ENCODE measurements at regions not wholly inside any gene's neighbourhood (a gene's known extent, or its start where the extent isn't known, plus 50 kb on each side); places are given as distances from the start of the nearest gene placed in this dataset.

- 93 to 95% methylated on average over 3 of the region's 3 CpGs for WGBS, 2 donors
- no peak overlapping the region for H3K27ac ChIP-seq
- H3K4me3 ChIP-seq (replicated peaks in 1 of 3): no peak overlapping the region
- no peaks in the 10 kb centered on the region for H3K27me3 ChIP-seq
- H3K4me1 ChIP-seq: no peaks in the 10 kb centered on the region
- H3K9me3 ChIP-seq: no peaks in the 10 kb centered on the region
- H3K36me3 ChIP-seq: no peaks in the 10 kb centered on the region
- no peak for DNase-seq
- TF ChIP-seq CTCF (IDR thresholded peaks at IDR 0.05) (no peak), POLR2A (IDR thresholded peaks at IDR 0.05) (no peak)
- intact Hi-C loops (cut with DNase I): no loop called here
Measured at GRCh38 chr12:69001251-69001650, 68.3 kb upstream of the CPM start.

- H3K9me3 ChIP-seq: no peaks in the 10 kb centered on the region
- H3K4me3 ChIP-seq (replicated peaks in 1 of 3): no peak overlapping the region
- TF ChIP-seq POLR2A (IDR thresholded peaks at IDR 0.05) (no peak), CTCF (IDR thresholded peaks at IDR 0.05) (no peak)
- H3K36me3 ChIP-seq: no peaks in the 10 kb centered on the region
- no peaks in the 10 kb centered on the region for H3K27me3 ChIP-seq
- DNase-seq: no peak
- intact Hi-C loops (cut with DNase I): no loop called here
- WGBS, 2 donors: 81 to 87% methylated on average over 4 of the region's 4 CpGs
- H3K27ac ChIP-seq: no peak overlapping the region
- H3K4me1 ChIP-seq: peaks cover 4 to 14% of the 10 kb centered on the region in 2 donors
Measured at GRCh38 chr12:69002969-69003368, 70.0 kb upstream of the CPM start.

- intact Hi-C loops (cut with DNase I): no loop called here
- no peak overlapping the region for H3K27ac ChIP-seq
- WGBS, 2 donors: 97 to 98% methylated on average over 2 of the region's 2 CpGs
- no peak for DNase-seq
- H3K4me1 ChIP-seq: peaks cover 4 to 17% of the 10 kb centered on the region in 2 donors
- no peak overlapping the region for H3K4me3 ChIP-seq (replicated peaks in 1 of 3)
- TF ChIP-seq CTCF (IDR thresholded peaks at IDR 0.05) (no peak), POLR2A (IDR thresholded peaks at IDR 0.05) (no peak)
- no peaks in the 10 kb centered on the region for H3K27me3 ChIP-seq
- H3K9me3 ChIP-seq: no peaks in the 10 kb centered on the region
- H3K36me3 ChIP-seq: no peaks in the 10 kb centered on the region
Measured at GRCh38 chr12:69003991-69004390, 71.0 kb upstream of the CPM start.

- peak; percentile 32 to 35 for DNase-seq
- no peaks in the 10 kb centered on the region for H3K36me3 ChIP-seq
- no peaks in the 10 kb centered on the region for H3K9me3 ChIP-seq
- no peaks in the 10 kb centered on the region for H3K27me3 ChIP-seq
- 20 to 25% methylated on average over 9 of the region's 9 CpGs for WGBS, 2 donors
- TF ChIP-seq CTCF (IDR thresholded peaks at IDR 0.05): no peak
- no peak for TF ChIP-seq POLR2A (IDR thresholded peaks at IDR 0.05)
- H3K27ac ChIP-seq: peak overlapping the region in 2 of 3 donors; percentile 55 to 69
- no peak overlapping the region for H3K4me3 ChIP-seq (replicated peaks in 1 of 3)
- intact Hi-C loops (cut with DNase I): no loop called here
- peaks cover 4 to 17% of the 10 kb centered on the region in 2 donors for H3K4me1 ChIP-seq
Measured at GRCh38 chr12:69007101-69007854, 74.3 kb upstream of the CPM start.

- H3K27me3 ChIP-seq: no peaks in the 10 kb centered on the region
- TF ChIP-seq POLR2A (IDR thresholded peaks at IDR 0.05) (no peak), CTCF (IDR thresholded peaks at IDR 0.05) (no peak)
- no peak for DNase-seq
- H3K4me1 ChIP-seq: peaks cover 4 to 17% of the 10 kb centered on the region in 2 donors
- no peaks in the 10 kb centered on the region for H3K9me3 ChIP-seq
- peak overlapping the region in 2 of 3 donors; percentile 55 to 69 for H3K27ac ChIP-seq
- no peak overlapping the region for H3K4me3 ChIP-seq (replicated peaks in 1 of 3)
- H3K36me3 ChIP-seq: no peaks in the 10 kb centered on the region
- WGBS, 2 donors: 55 to 62% methylated on average over 5 of the region's 5 CpGs
- intact Hi-C loops (cut with DNase I): no loop called here
Measured at GRCh38 chr12:69007855-69008351, 74.9 kb upstream of the CPM start.
